HK-2 (cell line): ENCODE measurements at regions not wholly inside any gene's neighbourhood (a gene's known extent, or its start where the extent isn't known, plus 50 kb on each side); places are given as distances from the start of the nearest gene placed in this dataset.
"Not testable (repeated sequence)": the region's sequence is repeated elsewhere in the genome, so short reads cannot be mapped to it uniquely, and the experiment has no call there.

Source experiments
- DNase-seq: peaks from one replicate; pipeline ENCODE4 v3.0.0-alpha.2; 2018; ENCODE audit not compliant: unreplicated experiment

DNA sequence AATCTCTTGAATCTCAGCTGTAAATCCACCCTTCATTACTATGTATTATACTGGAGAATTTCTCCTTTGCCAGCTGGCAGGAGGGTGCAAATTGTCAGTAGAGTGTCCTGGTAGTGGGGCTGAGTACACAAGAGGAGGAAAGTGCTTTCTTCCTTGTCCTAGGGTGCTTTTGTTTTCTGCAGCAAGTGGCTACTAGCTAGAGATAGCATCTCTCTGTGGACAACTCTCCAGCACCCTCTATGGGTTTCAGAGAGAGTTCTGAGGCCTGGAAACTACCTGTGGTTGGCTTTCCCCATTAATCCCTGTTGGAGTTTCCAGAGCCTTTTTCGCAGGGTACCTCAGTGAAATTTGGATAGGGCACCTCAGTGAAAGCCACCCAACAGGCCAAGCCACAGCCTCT is 422.5 kb upstream of the RGS17 start:
- DNase-seq: no peak

DNA sequence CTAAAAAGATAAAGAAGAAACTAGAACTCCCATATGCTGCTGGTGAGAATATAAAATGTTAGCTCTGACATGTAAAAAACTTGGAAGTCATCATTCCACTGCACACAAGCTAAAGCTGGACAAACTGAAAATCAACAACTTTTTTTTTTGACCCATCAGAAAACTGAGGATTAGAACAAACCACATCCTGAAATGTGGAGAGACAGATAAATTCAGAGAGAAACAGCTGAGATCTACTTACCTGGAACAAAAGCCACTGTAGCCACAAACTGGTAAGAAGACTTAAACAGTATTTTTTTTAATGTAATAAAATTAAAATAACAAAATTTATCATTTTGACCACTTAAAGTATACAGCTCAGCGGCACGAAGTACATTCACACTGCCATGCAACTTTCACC is 408.5 kb upstream of the RGS17 start:
- DNase-seq: no peak

DNA sequence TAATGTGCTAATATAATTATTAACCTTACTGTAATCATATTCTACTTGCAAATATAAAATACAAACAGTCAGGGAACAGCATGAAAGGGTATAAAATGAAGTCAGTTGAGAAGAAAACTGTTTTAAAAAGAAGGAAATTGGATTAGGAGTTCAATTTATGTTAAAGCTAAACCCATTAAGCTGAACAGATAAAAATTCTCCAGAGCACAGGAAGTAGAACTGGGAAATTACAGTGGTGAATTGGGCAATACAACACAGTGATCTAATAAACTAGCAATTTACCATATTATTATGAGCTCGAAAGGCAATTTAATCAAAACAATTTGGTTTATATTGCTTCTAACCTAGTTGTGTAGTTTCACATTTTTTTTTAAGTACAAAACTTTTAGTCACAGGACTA is 407.4 kb upstream of the RGS17 start:
- DNase-seq: no peak

DNA sequence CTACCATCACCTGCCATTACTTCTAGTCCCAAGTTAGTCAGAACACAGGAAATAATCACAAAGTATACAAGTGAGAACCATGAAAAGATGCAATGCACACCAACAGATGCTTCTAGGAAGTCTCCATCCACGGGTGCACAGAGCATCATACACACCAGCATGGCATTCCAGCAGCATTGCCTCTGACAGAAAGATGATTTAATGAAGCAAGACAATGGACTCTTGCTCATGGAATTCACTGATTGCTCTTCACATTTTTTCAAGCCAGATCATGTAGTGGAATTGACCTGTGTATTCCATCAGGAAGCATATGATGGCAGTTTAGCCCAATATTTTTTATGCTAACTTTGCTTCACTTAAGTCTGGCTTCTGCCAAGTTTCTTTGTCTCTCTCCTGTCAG is 406.3 kb upstream of the RGS17 start:
- no peak for DNase-seq

GRCh38 chr6:153526479-153526878 is 395.4 kb upstream of the RGS17 start:
- no peak for DNase-seq

- no peak for DNase-seq
Observed at GRCh38 chr6:153525998-153526397, 394.9 kb upstream of the RGS17 start.

GRCh38 chr6:153523390-153523789 is 392.3 kb upstream of the RGS17 start:
- no peak for DNase-seq

DNA sequence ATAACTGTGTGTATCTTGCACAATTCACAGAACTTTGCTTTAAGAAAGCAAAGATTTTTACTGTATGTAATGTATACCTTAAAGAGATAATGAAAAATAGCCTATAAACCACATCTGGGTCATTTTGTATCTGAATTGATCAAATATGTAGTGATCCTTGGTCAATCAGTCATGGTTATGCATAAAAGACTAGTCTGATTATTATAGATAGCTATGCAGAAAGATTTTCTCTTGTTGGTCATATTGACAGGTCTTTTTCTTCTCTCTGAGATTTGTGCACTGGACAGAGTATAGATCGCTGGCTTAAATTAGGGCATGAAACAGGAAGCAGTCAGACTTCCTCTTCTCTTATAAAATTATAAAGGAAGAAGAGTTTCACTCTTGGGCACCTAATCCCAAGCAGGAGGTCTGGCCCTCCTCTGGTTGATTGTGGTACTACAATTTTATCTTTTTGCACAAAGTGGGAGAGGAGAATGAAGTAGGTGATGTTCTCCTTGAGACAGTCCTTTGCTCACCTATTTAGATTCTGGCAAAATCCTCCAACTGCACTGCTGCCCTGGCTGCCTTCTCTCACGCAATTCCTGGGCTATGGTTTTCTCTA is 380.9 kb upstream of the RGS17 start:
- DNase-seq: peak; percentile 2

DNA sequence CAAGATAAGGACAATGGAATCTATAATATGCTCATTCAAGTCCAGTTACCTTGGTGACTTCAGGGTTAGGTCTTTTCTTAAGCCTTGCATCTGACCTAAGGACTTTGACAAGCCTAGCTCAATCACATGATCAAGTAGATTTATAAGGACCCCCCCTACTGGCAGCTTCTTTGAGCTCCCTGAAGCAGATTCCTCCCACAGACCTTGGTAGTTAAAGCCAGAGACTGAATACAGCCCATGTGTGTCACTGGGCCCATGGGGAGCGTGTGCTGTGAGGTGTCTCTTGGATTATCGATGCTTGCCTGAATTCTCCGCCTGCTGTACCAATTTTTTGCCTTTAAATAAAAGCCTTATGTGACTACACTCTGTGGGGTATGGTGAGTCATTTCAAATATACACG is 372.7 kb upstream of the RGS17 start:
- DNase-seq: no peak

- no peak for DNase-seq
Observed at GRCh38 chr6:153493501-153493900, 362.4 kb upstream of the RGS17 start.

DNA sequence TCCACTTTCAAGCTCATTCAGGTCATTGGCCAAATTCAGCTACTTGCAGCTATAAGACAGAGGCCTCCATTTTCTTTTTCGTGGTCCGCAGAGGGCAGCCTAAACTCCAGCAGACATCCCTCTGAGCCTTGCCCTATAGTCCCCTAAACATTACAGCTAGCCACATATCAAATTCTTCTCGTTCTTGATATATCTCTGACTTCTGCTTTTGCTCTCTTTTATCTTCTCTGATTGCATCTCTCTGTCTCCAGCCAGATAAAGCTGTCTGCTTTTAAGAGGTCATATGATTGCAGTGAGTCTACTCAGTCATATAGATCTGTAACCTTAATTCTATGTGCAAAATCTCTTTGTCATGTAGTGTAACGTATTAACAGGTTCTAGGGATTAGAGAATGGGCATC is 358.4 kb upstream of the RGS17 start:
- no peak for DNase-seq

DNA sequence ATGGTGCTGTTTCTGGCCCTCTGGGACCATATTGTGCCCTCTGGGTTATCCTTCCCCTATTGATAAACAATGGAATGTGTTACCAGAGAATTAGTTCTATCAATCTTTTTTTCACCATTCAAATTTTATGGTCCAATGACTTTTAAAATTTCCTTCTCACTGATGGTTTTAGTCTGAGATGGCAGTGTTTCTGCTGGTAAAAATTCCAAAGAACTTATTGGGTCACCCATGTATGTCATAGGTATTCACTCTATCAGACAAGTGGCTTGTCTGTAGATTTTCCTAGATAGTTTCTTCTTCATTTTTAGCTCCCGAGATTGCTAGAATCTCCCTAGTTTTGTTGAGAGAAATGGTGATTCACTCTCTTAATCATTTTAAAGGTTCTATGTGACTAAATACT is 357.2 kb upstream of the RGS17 start:
- DNase-seq: no peak

GRCh38 chr6:153485072-153485471 is 354.0 kb upstream of the RGS17 start:
- no peak for DNase-seq

- DNase-seq: no peak
Observed at GRCh38 chr6:153484056-153484455, 353.0 kb upstream of the RGS17 start.

- no peak for DNase-seq
Observed at GRCh38 chr6:153476243-153476642, 345.2 kb upstream of the RGS17 start.

GRCh38 chr6:153465050-153465449 is 334.0 kb upstream of the RGS17 start:
- DNase-seq: no peak

- no peak for DNase-seq
Observed at GRCh38 chr6:153449279-153449678, 318.2 kb upstream of the RGS17 start.

- not testable (repeated sequence) for DNase-seq
Observed at GRCh38 chr6:153442749-153443148, 311.7 kb upstream of the RGS17 start.

GRCh38 chr6:153442096-153442495 is 311.0 kb upstream of the RGS17 start:
- DNase-seq: no peak

DNA sequence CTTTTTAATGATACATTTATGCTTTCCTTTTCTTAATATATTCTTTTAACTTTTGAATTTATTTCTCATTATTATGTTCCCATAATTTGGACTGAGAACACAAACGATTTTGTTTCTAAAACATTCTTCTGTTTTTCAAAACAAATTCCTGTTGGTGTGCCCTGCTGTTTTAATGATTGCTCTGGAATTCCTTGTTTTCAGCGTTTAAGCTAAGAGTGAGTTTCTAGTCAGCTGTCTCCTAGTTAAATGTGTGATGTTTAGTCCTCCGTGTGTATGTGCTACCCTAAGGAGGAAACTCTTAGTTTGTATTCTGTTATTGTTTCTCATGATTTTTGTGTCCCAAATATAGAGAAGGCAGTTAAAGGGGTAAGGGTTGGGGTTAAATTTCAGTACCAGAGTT is 306.1 kb upstream of the RGS17 start:
- no peak for DNase-seq

DNA sequence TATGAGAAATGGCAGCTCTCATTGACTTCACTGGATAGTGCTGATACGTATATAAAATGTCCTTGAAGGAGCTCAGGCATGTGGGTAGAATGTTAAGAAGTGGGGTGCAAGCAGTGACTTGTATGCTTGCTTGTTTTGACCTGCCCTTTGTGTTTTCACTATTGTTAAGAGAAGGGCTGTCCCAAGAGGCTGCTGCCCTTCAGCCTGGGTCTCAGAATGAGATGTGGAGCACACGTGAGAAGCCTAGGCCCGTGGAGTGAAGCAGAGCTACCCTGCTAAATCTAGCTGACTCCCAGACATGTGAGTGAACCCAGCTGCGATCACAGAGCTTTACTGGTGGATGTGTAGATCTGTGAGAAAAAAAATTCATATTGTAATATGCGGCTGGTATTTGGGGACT is 305.3 kb upstream of the RGS17 start:
- no peak for DNase-seq

- DNase-seq: no peak
Observed at GRCh38 chr6:153435787-153436186, 304.7 kb upstream of the RGS17 start.

DNA sequence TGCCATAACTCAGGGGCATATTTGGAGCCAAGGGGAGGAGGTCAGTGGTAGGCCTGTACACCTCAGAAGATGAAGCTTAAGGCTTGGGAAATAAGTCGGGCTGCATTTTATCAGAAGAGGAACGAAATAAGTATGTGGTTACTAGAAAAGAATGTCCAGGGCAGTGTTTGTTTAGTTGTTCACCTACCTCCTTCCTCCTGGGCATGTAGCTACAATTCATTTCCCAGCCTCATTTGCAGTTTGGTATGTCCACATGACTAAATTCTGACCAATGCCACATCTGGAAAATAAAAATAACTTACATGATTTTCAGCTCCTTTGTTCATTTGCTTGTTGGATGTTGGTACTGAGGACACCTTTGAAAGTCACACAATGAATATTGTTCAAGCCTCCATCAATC is 294.5 kb upstream of the RGS17 start:
- DNase-seq: no peak

GRCh38 chr6:153424719-153425400 is 293.8 kb upstream of the RGS17 start:
- no peak for DNase-seq
